SK-N-SH (cell line): ENCODE measurements at regions not wholly inside any gene's neighbourhood (a gene's known extent, or its start where the extent isn't known, plus 50 kb on each side); places are given as distances from the start of the nearest gene placed in this dataset.

ENCODE experiments used
- POLR2AphosphoS5 ChIP-seq: IDR thresholded peaks from 2 replicates; pipeline ENCODE4 v1.6.1; 2012; ENCODE audit warnings: low read depth, low read length
- RAD21 ChIP-seq: IDR thresholded peaks from 2 replicates; pipeline ENCODE4 v1.6.1; 2012; ENCODE audit warnings: mild to moderate bottlenecking, low read length
- YY1 ChIP-seq: IDR thresholded peaks from 2 replicates; pipeline ENCODE4 v1.4.0; 2012; ENCODE audit warnings: low read depth, mild to moderate bottlenecking
- TF ChIP-seq, protein P1 (sequence below): fragments of 200-600 bp; sonication (generic); IDR thresholded peaks from 2 replicates; pipeline ENCODE4 v1.6.1; 2017; ENCODE audit warnings: antibody characterized with exemption, mild to moderate bottlenecking, moderate library complexity
- TF ChIP-seq, protein P2 (sequence below): IDR thresholded peaks from 2 replicates; pipeline ENCODE4 v1.4.0; 2012; ENCODE audit warnings: low read depth, borderline replicate concordance
- TF ChIP-seq, protein P3 (sequence below): IDR thresholded peaks from 2 replicates; pipeline ENCODE4 v1.4.0; 2012; ENCODE audit warnings: low read depth

DNA sequence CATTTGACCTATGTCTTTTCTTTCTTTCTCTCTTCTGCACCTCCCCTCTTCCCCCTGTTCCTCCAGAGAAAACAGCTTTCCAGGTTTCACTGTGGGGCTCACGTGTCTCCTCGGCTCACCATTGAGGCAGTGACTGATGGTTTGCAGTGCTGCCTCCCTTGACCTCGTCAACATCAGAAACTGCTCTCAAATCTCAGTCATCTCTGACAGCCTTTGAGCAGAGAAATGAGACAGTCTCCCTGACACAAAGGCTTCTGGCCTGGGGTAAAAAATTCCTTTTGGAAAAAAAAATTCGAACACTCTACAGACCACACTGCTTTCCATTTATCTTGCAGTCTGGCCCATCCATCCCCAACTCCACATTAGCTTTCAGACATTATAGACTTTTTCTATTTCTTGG is 450.0 kb downstream of the TFAP2B start:
- TF ChIP-seq, protein P1, sequence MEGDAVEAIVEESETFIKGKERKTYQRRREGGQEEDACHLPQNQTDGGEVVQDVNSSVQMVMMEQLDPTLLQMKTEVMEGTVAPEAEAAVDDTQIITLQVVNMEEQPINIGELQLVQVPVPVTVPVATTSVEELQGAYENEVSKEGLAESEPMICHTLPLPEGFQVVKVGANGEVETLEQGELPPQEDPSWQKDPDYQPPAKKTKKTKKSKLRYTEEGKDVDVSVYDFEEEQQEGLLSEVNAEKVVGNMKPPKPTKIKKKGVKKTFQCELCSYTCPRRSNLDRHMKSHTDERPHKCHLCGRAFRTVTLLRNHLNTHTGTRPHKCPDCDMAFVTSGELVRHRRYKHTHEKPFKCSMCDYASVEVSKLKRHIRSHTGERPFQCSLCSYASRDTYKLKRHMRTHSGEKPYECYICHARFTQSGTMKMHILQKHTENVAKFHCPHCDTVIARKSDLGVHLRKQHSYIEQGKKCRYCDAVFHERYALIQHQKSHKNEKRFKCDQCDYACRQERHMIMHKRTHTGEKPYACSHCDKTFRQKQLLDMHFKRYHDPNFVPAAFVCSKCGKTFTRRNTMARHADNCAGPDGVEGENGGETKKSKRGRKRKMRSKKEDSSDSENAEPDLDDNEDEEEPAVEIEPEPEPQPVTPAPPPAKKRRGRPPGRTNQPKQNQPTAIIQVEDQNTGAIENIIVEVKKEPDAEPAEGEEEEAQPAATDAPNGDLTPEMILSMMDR, result no peak
- TF ChIP-seq YY1, result no peak
- TF ChIP-seq POLR2AphosphoS5, result no peak
- TF ChIP-seq, protein P2, sequence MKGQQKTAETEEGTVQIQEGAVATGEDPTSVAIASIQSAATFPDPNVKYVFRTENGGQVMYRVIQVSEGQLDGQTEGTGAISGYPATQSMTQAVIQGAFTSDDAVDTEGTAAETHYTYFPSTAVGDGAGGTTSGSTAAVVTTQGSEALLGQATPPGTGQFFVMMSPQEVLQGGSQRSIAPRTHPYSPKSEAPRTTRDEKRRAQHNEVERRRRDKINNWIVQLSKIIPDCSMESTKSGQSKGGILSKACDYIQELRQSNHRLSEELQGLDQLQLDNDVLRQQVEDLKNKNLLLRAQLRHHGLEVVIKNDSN, result no peak
- TF ChIP-seq, protein P3, sequence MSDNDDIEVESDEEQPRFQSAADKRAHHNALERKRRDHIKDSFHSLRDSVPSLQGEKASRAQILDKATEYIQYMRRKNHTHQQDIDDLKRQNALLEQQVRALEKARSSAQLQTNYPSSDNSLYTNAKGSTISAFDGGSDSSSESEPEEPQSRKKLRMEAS, result no peak
- no peak for TF ChIP-seq RAD21
